Cardiac septum (tissue), 1 donor: ENCODE measurements at regions not wholly inside any gene's neighbourhood (a gene's known extent, or its start where the extent isn't known, plus 50 kb on each side); places are given as distances from the start of the nearest gene placed in this dataset.
"Not testable (repeated sequence)": the region's sequence is repeated elsewhere in the genome, so short reads cannot be mapped to it uniquely, and the experiment has no call there.

ENCODE experiments used
- DNase-seq: peaks from one replicate; pipeline ENCODE4 v3.0.0-alpha.2; 2020; ENCODE audit warnings: low spot score
- intact Hi-C: fragments of 100-400 bp; cut with DNase I; formaldehyde crosslinking; loops from one replicate; pipeline ENCODE4 v1.14.0; 2022
- donor health status: DM: no; HTN: no; CAD: no.

DNA sequence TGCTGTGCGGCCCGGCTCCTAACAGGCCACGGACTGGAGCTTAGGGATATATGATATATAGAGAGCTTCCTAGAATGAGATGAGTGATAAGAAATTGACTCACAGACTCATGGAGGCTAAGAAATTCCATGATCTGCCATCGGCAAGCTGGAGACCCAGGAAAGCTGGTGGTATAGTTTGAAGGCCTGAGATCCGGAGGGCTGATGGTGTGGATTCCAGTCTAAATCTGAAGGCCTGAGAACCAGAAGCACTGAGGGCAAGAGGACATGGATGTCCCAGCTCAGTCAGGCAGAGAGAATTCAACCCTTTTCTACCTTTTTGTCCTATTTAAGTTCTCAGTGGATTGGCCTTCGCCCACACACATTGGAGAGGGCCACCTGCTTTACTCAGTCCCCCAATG, 564.8 kb downstream of the TBC1D22A start:
- intact Hi-C loops: no loop called here
- DNase-seq: no peak

DNA sequence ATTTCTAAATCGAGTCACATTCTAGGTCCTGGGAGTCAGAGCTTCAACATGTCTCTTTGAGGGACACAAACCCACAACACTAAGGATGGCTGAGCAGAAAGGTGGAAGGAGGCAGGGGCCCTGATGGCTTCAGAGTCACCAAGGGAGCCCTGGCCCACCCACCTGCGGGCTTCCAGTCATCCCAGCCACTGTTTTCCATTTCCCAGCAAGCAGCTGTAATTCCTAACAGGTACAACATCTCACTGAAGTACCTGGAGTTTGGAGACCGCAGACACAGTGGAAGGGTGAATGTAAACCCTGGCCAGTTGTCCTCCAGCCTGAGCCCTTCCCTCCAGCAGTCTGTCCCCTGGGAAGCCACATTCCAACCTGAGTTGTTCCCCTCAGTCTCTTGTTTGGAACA, 562.8 kb downstream of the TBC1D22A start:
- intact Hi-C loops: no loop called here
- DNase-seq: no peak

DNA sequence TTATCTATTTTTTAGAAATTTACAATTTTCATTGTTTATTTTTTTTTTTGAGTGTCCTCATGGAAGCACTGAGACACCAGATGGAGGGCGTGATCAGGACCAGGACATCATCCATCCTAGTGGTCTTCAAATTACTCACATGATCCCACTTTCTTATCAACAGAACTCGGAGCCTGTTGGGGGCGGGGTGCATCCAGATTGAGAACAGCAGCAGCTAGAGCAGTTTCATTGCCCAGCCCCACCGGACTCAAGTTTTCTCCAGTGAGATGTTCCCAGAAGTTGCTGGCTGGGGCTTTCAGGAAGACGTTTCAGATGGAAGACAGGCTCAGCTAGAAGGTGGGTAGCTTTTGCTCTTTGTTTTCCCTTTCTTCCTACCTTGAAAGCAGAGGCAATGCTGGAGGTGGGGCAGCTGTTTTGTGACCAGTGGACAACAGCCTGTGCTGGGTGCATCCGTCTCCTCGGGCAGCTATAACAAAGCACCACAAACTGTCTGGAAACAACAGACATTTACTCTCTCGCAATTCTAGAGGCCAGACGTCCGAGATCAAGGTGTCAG, 562.1 kb downstream of the TBC1D22A start:
- intact Hi-C loops: no loop called here
- DNase-seq: no peak

DNA sequence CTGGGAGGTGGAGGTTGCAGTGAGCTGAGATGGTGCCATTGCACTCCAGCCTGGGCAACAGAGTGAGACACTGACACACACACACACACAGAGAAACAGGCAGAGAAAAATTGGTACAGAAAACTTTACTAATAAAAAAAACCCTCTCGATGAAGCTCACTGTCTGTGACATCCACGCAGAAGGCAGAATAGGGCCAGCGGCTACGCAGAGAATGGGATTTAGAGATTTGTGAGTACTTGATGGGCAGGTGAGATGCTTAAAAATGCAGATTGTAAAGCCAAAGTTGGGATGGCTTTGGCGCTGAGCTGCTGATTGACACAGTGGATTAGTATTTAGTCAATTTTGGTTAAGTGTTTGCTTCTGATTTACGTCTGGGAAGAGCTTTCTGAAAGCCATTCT, 561.1 kb downstream of the TBC1D22A start:
- intact Hi-C loops: no loop called here
- DNase-seq: no peak

DNA sequence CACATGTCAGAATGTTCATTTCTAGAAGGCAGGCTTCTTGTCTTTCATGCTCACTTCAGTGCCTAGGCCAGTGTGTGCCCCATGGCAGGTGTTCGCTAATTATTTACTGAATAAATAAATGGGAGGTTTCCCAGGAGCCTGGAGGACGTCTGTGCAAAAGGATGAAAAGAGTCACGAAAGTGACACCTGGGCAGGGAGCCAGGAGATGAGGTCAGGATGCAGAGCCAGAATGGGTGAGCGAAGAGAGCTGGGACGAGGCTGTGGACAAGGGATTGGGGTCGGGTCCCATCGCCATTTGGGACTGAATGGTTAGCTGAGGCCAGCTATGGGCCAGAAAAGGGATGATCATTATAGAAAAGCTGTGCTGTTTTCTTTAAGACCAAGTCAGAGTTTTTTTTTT, 560.4 kb downstream of the TBC1D22A start:
- intact Hi-C loops: no loop called here
- no peak for DNase-seq

DNA sequence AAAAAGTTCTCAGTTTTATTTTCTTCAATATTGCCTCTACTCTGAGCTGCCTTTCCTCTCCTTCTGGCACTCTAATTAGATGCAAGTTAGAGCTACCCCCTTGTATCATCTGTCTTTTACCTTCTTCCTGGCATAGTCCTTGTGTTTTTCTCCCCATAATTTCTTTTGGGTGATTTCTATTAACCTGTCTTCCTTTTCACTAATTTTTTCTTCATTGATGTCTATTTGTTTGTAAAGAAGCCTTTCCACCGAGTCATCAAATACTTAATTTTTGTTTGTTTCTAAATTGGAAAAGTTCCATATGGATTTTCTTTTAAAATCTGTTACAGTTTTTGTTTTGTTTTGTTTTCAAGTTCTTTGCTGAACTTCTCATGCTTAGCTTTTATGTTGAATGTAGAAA, 558.1 kb downstream of the TBC1D22A start:
- intact Hi-C loops: no loop called here
- DNase-seq: no peak

DNA sequence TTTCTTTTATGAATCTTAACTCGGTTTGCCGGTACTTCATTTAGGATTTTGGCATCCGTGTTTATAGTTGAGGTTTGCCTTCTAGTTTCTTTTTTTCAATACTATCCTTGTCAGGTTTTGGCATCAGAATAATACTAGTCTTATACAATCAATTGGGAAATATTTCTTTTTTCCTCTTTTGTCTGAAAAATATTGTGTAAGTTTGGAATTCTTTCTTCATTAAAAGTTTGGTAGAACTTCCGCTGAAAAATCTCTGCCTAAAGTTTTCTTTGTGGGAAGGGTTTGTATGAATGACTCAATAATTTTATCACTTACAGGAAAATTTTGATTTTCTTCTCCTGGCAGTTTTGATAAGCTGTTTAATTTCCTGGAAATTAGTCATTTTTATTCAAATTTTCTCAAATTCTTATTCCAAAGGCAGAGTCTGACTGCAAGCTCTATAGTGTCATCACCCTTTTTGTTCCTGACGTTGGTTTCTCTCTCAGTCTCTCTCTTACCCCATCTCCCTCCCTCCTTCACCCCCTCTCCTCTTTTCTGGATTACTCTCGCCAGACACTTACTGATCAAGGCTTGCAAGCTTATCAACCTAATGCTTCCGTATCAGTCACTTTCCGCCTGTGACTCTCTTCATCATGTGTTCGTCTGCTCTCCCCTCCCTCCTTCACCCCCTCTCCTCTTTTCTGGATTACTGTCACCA, 555.7 kb downstream of the TBC1D22A start:
- no peak for DNase-seq
- intact Hi-C loops: no loop called here

DNA sequence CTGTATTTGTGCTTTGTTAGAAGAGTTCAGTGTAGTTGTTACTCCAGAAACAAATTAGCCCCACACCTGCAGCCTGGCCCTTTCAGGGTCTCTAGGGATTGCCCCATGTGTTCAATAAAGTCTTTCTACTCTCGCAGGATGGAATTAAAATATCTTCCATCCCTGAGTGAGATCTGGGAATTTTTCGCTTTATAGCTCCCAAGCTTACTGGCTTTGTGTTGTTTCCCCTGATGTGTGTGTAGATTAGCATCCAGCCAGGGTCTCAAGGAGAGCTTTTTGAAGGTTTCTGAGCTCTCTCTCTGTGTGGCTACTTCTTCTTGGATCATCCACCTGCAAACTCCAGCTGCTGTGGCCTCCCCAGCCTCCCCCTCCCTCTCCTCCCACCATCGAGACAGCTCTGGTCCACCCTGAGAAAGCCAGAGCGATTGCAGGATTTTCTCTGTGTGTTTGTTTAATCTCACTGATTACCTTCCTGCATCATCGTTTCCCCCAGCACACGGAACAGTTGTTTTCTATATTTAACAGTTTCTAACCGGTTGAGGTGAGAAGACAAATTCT, 553.5 kb downstream of the TBC1D22A start:
- intact Hi-C loops: no loop called here
- DNase-seq: no peak

DNA sequence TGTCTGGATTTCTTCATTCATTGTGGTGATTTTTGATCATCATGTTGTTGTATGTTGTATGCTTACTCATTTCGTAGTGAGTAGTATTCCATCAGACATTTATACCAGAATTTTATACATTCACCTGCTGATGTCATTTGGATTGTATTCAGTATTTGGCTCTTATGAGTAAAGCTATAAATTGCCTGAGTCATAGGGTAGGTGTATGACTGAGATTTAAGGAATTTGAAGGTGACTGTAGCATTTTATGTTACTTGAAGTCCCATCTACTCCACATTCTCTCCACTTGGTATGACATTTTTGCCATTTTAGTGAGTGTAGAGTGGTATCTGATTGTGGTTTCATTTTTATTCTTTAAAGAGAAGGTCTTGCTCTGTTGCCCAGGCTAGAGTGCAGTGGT, 548.2 kb downstream of the TBC1D22A start:
- intact Hi-C loops: no loop called here
- DNase-seq: no peak

DNA sequence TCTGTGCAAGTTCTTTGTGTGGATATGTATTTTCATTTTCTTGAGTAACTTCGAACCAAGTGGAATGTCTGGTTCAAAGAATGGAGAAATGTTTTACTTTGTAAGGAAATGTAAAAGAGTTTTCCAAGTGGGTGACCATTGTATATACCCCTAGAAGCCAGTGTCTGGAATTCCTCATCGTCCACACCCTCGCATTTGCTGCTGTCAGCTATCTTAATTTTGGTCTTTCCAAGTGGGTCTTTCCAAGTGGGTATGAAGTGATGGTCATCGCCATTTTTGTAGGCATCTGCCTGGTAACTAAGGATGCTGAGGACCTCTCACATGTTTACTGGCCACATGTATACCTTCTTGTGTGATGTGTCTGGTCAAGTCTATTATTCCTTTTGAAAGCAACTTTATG, 547.5 kb downstream of the TBC1D22A start:
- intact Hi-C loops: no loop called here
- no peak for DNase-seq

DNA sequence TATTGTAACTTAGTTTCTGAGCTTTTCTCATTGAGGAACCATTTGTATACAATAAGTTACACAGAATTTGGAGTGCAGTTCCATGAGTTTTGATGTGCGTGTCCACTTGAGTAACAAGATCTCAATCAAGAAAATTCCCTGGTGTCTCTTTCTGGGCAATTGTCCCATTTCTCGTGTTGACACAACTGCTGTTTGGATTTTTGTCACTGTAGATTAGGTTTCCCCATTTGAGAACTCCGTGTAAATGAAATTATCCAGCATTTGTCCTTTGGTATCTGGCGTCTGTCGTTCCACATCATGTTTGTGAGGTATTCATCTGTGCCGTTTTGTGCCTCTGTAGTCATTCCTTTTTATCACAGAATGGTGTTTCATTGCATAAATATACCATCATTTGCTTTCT, 547.0 kb downstream of the TBC1D22A start:
- no peak for DNase-seq
- intact Hi-C loops: no loop called here

DNA sequence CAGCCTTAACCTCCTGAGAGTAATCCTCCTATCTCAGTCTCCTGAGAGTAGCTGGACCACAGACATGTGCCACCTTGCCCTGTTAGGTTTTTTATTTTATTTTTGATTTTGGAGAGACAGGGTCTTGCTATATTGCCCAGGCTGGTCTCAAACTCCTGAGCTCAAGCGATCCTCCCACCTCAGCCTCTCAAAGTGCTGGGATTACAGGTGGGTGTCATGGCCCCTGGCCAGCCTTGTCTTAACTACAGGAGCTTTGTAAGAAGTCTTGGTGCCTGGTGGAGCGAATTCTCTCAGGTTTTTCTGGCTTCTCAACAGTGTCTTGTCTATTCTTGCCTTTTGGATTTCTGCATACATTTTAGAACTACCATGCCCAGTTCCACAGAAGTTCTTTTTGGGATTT, 546.4 kb downstream of the TBC1D22A start:
- intact Hi-C loops: no loop called here
- peak; percentile 68 for DNase-seq

DNA sequence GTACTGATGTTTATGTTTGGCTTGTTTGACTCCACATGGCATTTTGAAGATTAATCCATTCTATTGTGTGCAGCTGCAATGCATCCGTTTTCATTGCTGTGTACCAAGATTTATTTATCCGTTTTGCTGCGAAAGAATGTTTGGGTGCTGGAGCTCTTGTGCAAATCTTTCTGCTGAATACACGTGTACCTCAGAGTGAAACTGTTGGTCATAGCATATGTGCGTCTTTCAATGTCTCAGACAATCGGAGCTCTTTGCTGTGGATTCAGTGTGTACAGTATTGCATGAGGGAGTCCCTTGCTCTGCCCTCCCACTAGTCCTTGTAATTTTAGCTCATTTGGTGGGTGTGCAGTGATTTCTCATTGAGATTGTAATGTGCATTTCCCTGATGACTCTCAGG, 545.4 kb downstream of the TBC1D22A start:
- DNase-seq: peak; percentile 12
- intact Hi-C loops: no loop called here

DNA sequence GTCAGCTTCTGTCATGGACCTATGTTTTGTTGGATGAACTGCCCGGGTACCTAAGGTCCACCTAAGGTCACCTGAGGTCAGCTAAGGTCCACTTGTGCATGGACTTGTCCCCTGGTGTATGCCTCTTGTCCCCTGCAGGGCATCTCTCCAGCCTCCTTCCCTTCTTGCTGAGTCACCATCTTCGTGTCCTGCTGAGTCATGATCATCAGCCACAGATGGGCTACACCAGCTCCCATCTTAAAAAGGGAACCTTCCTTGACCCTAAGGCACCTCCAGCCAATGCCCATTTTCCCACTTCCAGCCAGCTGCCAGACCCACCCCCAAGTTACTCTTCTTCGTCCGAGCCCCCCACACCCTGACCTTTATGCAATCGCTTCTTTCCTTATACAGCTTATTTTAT, 544.9 kb downstream of the TBC1D22A start:
- intact Hi-C loops: no loop called here
- DNase-seq: peak; percentile 15

DNA sequence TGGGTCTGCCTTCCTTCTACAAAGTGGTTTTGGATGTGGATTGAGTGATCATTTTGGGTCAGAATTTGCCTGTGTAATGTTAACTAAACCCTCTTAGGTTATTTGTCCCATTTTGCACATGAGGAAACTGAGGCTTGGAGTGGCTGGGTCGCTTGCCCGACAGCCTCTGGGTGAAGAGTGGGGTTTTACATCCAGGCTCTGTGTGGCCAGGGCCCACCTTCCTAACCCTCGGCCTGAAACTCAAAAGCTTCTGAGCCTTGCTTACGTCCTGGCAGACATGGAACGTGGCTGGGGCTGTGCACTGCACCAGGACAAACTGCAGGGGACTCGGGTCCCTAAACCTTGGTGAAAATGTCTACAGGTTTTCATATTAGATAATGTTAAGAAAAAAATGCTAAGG, 542.4 kb downstream of the TBC1D22A start:
- intact Hi-C loops: no loop called here
- DNase-seq: no peak

DNA sequence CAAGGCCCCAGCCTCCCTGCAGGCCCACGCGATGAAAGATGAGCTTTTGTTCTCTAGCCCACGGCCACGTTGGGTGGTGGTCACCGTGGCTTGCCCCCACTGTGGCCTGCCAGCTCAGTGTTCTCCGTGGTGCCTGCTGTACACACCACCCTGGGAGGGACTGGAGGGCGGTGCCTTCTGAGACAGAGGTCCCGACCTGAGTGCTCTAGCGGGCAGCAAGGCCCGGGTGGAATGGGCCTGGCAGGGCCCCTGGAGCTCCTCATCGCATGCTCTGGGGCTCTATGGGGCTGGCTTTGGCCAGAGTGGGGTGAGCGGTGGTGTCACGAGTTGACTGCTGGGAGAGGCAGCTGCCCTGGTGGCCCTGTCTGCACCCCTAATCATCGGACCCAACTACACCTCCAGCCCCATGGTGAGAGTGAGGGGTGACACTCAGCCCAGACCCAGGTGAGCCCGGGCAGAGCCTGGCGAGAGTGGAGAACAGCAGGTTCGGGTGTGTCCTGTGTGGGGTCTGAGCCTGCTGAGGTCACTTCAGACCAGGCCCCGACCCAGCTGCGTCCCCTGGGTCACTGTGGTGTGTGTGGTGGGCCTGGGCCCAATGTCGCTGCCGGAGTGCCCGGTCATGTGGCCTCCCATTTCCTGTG, 541.9 kb downstream of the TBC1D22A start:
- DNase-seq: peak; percentile 62

DNA sequence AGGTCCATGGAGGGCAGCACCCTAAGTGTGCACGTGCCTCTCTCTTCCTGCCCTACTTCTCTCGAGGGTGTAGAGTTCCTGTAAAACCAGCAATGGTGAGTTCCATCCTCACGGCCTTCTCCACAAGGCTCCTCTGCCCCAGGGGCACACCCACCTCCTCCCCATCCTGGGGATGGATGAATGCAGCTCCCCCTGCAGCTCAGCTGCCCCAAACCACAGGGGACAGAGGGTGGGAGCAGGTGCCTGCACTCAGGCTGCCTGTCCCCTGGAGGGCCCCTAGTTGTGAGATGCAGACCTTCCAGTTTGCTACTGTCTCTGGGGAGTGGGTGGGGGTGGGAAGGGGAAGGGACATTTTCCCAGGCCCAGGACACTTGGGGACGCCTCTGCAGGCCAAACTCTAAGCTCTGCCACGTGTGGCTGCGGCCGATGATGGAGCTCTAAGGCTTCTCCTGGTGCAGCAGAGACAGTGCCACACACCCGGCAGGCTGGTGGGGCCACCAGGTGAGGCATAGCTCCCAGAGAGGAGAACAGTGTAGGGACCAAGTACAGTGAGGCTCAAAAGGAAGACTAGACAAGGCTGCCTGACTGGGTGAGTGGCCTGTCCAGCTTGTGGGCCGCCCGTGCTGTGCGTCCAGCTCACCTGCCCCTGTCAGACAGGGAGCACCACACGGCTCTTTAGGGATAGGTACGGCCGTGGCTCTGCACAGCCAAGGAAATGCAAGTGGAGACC, 540.9 kb downstream of the TBC1D22A start:
- intact Hi-C loops: no loop called here
- DNase-seq: peak; percentile 53

More for the DNA sequence above, 541.9 kb downstream of the TBC1D22A start:
- intact Hi-C loops: no loop called here

DNA sequence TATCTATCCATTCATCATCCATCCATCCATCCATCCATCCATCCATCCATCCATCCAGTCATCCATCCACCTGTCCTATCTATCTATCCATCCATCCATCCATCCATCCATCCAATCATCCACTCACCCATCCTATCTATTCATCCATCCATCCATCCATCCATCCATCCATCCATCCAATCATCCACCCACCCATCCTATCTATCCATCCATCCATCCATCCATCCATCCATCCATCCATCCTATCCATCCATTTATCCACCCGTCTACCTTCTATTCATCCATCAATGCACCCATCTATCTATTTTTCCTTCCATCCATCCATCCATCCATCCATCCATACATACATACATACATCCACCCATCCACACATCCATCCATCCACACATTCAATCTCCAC, 540.1 kb downstream of the TBC1D22A start:
- intact Hi-C loops, DNase-seq: not testable (repeated sequence)

DNA sequence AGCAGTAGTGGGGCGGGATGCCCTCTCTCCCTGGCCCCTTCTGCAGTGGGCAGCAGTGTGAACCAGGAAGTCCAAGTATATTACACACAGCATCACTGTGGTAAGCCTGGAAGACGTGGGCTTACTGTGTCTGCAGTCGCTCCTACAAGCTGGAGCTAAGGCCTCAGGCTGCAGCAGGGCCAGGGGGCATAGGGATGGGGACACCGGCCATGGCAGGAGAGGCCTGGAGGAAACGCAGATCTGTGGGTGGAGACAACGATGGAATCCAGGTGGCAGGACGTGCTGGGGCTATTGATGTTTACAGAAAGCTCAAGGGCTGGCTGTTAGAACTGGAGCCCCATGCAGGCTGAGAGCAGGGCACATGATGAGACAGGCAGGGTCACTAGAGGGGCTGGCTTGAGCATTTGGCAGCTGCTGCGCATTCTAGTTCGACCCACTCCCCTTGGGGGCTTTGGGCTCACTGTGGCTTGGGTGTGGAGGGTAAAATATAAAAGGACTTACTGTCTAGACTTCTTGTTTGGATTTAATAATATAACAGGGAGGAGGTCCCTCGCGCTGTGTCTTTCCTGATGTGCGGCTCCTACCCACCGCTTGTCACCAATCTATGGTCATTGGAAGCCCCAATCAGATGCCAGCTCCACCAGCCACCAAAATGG, 539.5 kb downstream of the TBC1D22A start:
- intact Hi-C loops: no loop called here

More for the DNA sequence above, 539.5 kb downstream of the TBC1D22A start:
- DNase-seq: peak; percentile 44
